ENCODE measurements at regions not wholly inside any gene's neighbourhood (a gene's known extent, or its start where the extent isn't known, plus 50 kb on each side); places are given as distances from the start of the nearest gene placed in this dataset.

GRCh38 chr11:79762279-79762921, 321.6 kb upstream of the TENM4 start:
- Histone ChIP-seq H2BK15ac (ENCODE audit: low read length) (no peak overlapping the region), H3K18ac (ENCODE audit: extremely low read depth, low read length) (no peak overlapping the region), H2BK20ac (ENCODE audit: low read length) (no peak overlapping the region), H2AFZ (ENCODE audit: low read length) (0 out of 2 replicates have a peak overlapping the region, but pooled peaks have one; percentile 53), H3K4me3 (ENCODE audit: extremely low read depth in 1 of 4, insufficient read depth in 2 of 4, low read depth in 3 of 4, low read length in 4 of 4) (no peak overlapping the region), H3K4me2 (ENCODE audit: insufficient read depth in 1 of 2, low read depth in 2 of 2, low read length in 2 of 2) (no peak overlapping the region), H3K79me1 (ENCODE audit: low read depth, low read length) (no peaks in the 10 kb centered on the region), H4K91ac (replicated peaks; ENCODE audit: insufficient read length, low read length) (no peak overlapping the region), H3K27me3 (replicated peaks in 1 of 4; ENCODE audit: control insufficient read depth in 3 of 4, extremely low read depth in 1 of 4, insufficient read depth in 3 of 4, low read length in 3 of 4) (no peaks in the 10 kb centered on the region), H3K23me2 (ENCODE audit: low read depth, low read length) (no peaks in the 10 kb centered on the region), H3K36me3 (ENCODE audit: control insufficient read depth in 2 of 4, insufficient read depth in 4 of 4, low read length in 3 of 4) (no peaks in the 10 kb centered on the region), H3K4ac (replicated peaks; ENCODE audit: insufficient read length, low read depth, low read length) (no peak overlapping the region), H2BK12ac (ENCODE audit: low read depth, low read length) (no peak overlapping the region), H4K20me1 (replicated peaks in 1 of 2; ENCODE audit: control insufficient read depth in 1 of 2, insufficient read depth in 2 of 2, low read length in 2 of 2) (no peaks in the 10 kb centered on the region), H3K4me1 (replicated peaks in 1 of 4; ENCODE audit: control insufficient read depth in 3 of 4, insufficient read depth in 4 of 4, low read length in 3 of 4) (no peaks in the 10 kb centered on the region), H2BK120ac (replicated peaks; ENCODE audit: low read depth, low read length) (no peak overlapping the region), H3K23ac (ENCODE audit: insufficient read length) (no peak overlapping the region), H3K9ac (replicated peaks in 1 of 4; ENCODE audit: extremely low read depth in 1 of 4, low read depth in 3 of 4, low read length in 3 of 4) (no peak overlapping the region), H3K9me3 (ENCODE audit: insufficient read depth in 2 of 2, low read depth in 1 of 2, low read length in 1 of 2) (no peaks in the 10 kb centered on the region), H4K5ac (ENCODE audit: insufficient read length, low read depth, low read length) (no peak overlapping the region), H3K27ac (ENCODE audit: low read depth, low read length) (no peak overlapping the region), H3K14ac (ENCODE audit: insufficient read length) (no peak overlapping the region), H3K56ac (replicated peaks; ENCODE audit: insufficient read length, low read depth, low read length) (no peak overlapping the region), H2AK5ac (ENCODE audit: low read depth, low read length) (no peak overlapping the region), H2BK5ac (ENCODE audit: low read depth, low read length) (no peak overlapping the region), H3K79me2 (ENCODE audit: control insufficient read depth in 1 of 2, insufficient read depth in 2 of 2, low read length in 2 of 2) (no peaks in the 10 kb centered on the region), H4K8ac (ENCODE audit: extremely low read depth, insufficient read depth, low read length) (no peak overlapping the region)
- ChIA-PET CTCF (ENCODE audit: partially characterized antibody) (interaction anchor here (1.3 kb wide), 1 partner anchor 390 kb away, joined by 4 read pairs; no protein-coding TSS in a partner anchor), POLR2A (ENCODE audit: partially characterized antibody) (no interaction called here)
- peak; percentile 36 for FAIRE-seq
- WGBS, 2 experiments (ENCODE audit: extremely low coverage in 1 of 2, insufficient coverage in 1 of 2, insufficient read length in 1 of 2, insufficient replicate concordance in 2 of 2, low coverage in 1 of 2, low lambda C conversion rate in 2 of 2, missing lambda C conversion rate in 1 of 2), result 93% methylated on average over 3 of the region's 3 CpGs; no CpG with 5 or more reads in 1 of the 2 experiments
- DNase-seq (ENCODE audit: low read depth in 1 of 2, low spot score in 2 of 2), result no peak
- TF ChIP-seq RAD21 (IDR thresholded peaks at IDR 0.05 in 1 of 2, conservative IDR thresholded peaks at IDR 0.05 in 1 of 2; ENCODE audit: low read depth in 2 of 2, low read length in 2 of 2), result peak; percentile 57 to 65
- no peak for TF ChIP-seq HDAC6 (IDR thresholded peaks at IDR 0.05; ENCODE audit: low read depth, low read length)
- no peak for TF ChIP-seq TAF7 (optimal IDR thresholded peaks at IDR 0.05; ENCODE audit: borderline replicate concordance, low read depth, low read length)
- TF ChIP-seq YY1 (IDR thresholded peaks at IDR 0.05; ENCODE audit: low read depth, low read length), result no peak
- no peak for TF ChIP-seq ASH2L (IDR thresholded peaks at IDR 0.05; ENCODE audit: low read length)
- no peak for TF ChIP-seq BACH1 (IDR thresholded peaks at IDR 0.05; ENCODE audit: low read length)
- TF ChIP-seq MAFK (IDR thresholded peaks at IDR 0.05; ENCODE audit: low read depth, low read length), result 0 out of 2 replicates have a peak, but pooled peaks have one; percentile 14
- TF ChIP-seq ZNF274 (IDR thresholded peaks at IDR 0.05; ENCODE audit: borderline replicate concordance, extremely low read depth, low read length), result no peak
- no peak for TF ChIP-seq KDM1A (IDR thresholded peaks at IDR 0.05; ENCODE audit: borderline replicate concordance, low read length)
- no peak for TF ChIP-seq TCF12 (IDR thresholded peaks at IDR 0.05; ENCODE audit: low read depth, low read length)
- no peak for TF ChIP-seq EGR1 (IDR thresholded peaks at IDR 0.05; ENCODE audit: borderline replicate concordance, low read depth, low read length)
- no peak for TF ChIP-seq GABPA (IDR thresholded peaks at IDR 0.05; ENCODE audit: borderline replicate concordance, insufficient read depth, low read length)
- no peak for TF ChIP-seq EP300 (IDR thresholded peaks at IDR 0.05; ENCODE audit: borderline replicate concordance in 1 of 2, low read depth in 2 of 2, low read length in 2 of 2)
- TF ChIP-seq RXRA (IDR thresholded peaks at IDR 0.05; ENCODE audit: insufficient read depth, low read depth, low read length), result no peak

Data from H1 (cell line).